Testis (tissue), 2 donors: ENCODE measurements at regions not wholly inside any gene's neighbourhood (a gene's known extent, or its start where the extent isn't known, plus 50 kb on each side); places are given as distances from the start of the nearest gene placed in this dataset.

ENCODE experiments used
- DNase-seq: peaks from one replicate; pipeline ENCODE4 v3.0.0-alpha.2; 2019
- H3K27ac ChIP-seq, 2 donors: fragments of 200-600 bp; sonication (generic); one replicate each; pipeline ENCODE4 v1.5.1; 2019
- H3K27me3 ChIP-seq: fragments of 200-600 bp; sonication (generic); one replicate; pipeline ENCODE4 v1.5.1; 2019
- H3K36me3 ChIP-seq: fragments of 200-600 bp; sonication (generic); one replicate; pipeline ENCODE4 v1.5.1; 2017; ENCODE audit warnings: low read depth; ENCODE audit errors: missing control alignments
- H3K4me1 ChIP-seq: fragments of 200-600 bp; sonication (generic); one replicate; pipeline ENCODE4 v1.5.1; 2019
- H3K4me3 ChIP-seq, 2 donors: fragments of 200-600 bp; sonication (generic); one replicate each; pipeline ENCODE4 v1.5.1; 2017 to 2019
- H3K9me3 ChIP-seq: fragments of 200-600 bp; sonication (generic); one replicate; pipeline ENCODE4 v1.5.1; 2017
- CTCF ChIP-seq, 3 experiments: fragments of 450-650 bp in 2 of 3; fragments of 200-600 bp in 1 of 3; sonication (generic) in 1 of 3; IDR thresholded peaks; one replicate each; pipeline ENCODE4 v1.5.1; 2016 to 2019; ENCODE audit warnings: antibody characterized with exemption in 3 of 3, mild to moderate bottlenecking in 2 of 3, moderate library complexity in 1 of 3
- POLR2A ChIP-seq: fragments of 450-650 bp; IDR thresholded peaks from one replicate; pipeline ENCODE4 v1.6.1; 2017; ENCODE audit warnings: antibody characterized with exemption, mild to moderate bottlenecking, moderate library complexity
- WGBS, 2 donors: methylation state at CpG; one replicate each; pipeline ENCODE4 v1.1.5; 2018; 5-methylcytosine and 5-hydroxymethylcytosine counted together
- intact Hi-C: fragments of 100-400 bp; cut with DNase I; formaldehyde crosslinking; loops from one replicate; pipeline ENCODE4 v1.15.1; 2023; ENCODE audit warnings: low total_unique reads

GRCh38 chr5:89208392-89208791, 325.4 kb upstream of the MEF2C start:
- intact Hi-C loops = no loop called here
- Histone ChIP-seq H3K27ac (no peak overlapping the region), H3K27me3 (no peaks in the 10 kb centered on the region), H3K9me3 (no peaks in the 10 kb centered on the region), H3K4me3 (no peak overlapping the region), H3K4me1 (peaks cover 9% of the 10 kb centered on the region), H3K36me3 (no peaks in the 10 kb centered on the region)
- no peak for TF ChIP-seq POLR2A
- TF ChIP-seq CTCF (IDR thresholded peaks at IDR 0.05) = no peak
- DNase-seq = no peak

DNA sequence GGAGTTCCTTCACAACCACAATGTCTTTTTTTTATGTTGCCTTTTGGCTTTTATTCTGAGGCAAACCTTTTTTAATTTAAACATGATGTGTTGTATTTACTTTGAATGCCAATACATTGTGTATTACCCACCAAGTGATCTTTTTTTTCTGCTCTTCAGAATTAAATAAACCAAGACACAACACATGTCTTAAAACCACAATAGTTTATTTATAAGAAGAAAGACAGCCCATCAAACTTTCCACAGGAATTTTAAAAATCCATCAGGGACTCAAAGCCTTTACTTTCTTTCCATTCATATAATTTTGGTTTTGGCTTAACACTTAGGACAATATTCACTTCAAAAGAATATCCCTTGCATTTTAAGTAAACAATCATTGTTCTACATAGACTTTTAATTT, 321.8 kb upstream of the MEF2C start:
- TF ChIP-seq POLR2A (no peak), CTCF (IDR thresholded peaks at IDR 0.05) (no peak)
- DNase-seq = no peak
- H3K9me3 ChIP-seq = no peaks in the 10 kb centered on the region
- H3K27ac ChIP-seq = no peak overlapping the region
- no peaks in the 10 kb centered on the region for H3K4me1 ChIP-seq
- no peaks in the 10 kb centered on the region for H3K36me3 ChIP-seq
- H3K4me3 ChIP-seq = no peak overlapping the region
- intact Hi-C loops = no loop called here
- no peaks in the 10 kb centered on the region for H3K27me3 ChIP-seq

DNA sequence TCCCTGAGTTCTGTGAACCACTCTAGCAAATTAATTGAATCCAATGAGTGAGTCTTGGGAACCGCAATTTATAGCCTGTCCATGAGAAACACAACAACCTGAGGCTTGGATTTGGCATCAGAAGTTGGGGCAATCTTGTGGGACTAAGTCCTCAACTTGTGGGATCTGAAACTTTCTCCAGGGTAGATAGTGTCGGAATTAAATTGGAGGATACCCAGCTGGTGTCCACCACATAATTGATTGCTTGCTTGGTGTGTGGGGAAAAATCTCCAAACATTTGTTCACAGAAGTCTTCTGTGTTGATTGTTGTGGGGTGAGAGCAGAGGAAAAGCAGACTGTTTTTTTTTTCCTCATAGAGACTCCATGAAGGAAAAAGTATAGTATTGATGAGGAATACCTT, 320.6 kb upstream of the MEF2C start:
- Histone ChIP-seq H3K9me3 (no peaks in the 10 kb centered on the region), H3K27ac (no peak overlapping the region), H3K4me3 (no peak overlapping the region), H3K36me3 (no peaks in the 10 kb centered on the region), H3K27me3 (no peaks in the 10 kb centered on the region), H3K4me1 (no peaks in the 10 kb centered on the region)
- no peak for DNase-seq
- 97% methylated on average over 2 of the region's 2 CpGs for WGBS, 2 donors
- no peak for TF ChIP-seq POLR2A
- TF ChIP-seq CTCF (IDR thresholded peaks at IDR 0.05) = no peak
- intact Hi-C loops = no loop called here

DNA sequence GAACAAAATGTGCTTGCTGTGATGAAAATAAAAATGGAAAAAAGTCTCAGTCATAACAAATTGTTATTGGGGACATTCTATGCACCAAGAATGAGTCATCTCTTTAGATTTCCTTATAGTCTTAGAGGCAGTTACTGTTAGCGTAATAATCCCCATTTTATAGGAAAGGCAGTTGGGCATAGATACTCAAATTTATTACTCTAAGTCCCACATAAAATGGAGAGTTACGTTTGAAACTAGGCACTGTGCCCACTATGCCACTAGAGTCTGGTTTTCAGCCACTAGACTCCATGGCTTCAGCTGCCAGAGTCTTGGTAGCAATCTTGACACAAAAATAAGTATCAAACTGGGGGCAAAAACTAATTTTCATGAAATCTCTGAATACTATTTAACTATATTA, 317.9 kb upstream of the MEF2C start:
- 84 to 96% methylated on average over 2 of the region's 2 CpGs for WGBS, 2 donors

More for the DNA sequence above, 317.9 kb upstream of the MEF2C start:
- TF ChIP-seq POLR2A (no peak), CTCF (IDR thresholded peaks at IDR 0.05) (no peak)
- intact Hi-C loops = no loop called here
- no peaks in the 10 kb centered on the region for H3K36me3 ChIP-seq
- H3K27ac ChIP-seq = no peak overlapping the region
- H3K4me1 ChIP-seq = no peaks in the 10 kb centered on the region
- no peak for DNase-seq
- H3K9me3 ChIP-seq = no peaks in the 10 kb centered on the region
- H3K27me3 ChIP-seq = no peaks in the 10 kb centered on the region
- no peak overlapping the region for H3K4me3 ChIP-seq
